MM.1S (cell line): ENCODE measurements at regions not wholly inside any gene's neighbourhood (a gene's known extent, or its start where the extent isn't known, plus 50 kb on each side); places are given as distances from the start of the nearest gene placed in this dataset.

Source experiments
- EZH2 ChIP-seq: fragments of 300-600 bp; sonication (generic); optimal IDR thresholded peaks from 2 replicates; pipeline ENCODE3; 2017; ENCODE audit warnings: low read depth, mild to moderate bottlenecking, antibody characterized with exemption, low read length, mixed read lengths
- TF ChIP-seq, protein P1 (sequence below): fragments of 300-600 bp; sonication (generic); IDR thresholded peaks from 2 replicates; pipeline ENCODE4 v1.5.1; 2016; ENCODE audit warnings: antibody characterized with exemption, low read length, mixed read lengths

GRCh38 chr2:118557791-118558190 lies 289.7 kb downstream of the EN1 start:
- no peak for TF ChIP-seq EZH2
- TF ChIP-seq, protein P1, sequence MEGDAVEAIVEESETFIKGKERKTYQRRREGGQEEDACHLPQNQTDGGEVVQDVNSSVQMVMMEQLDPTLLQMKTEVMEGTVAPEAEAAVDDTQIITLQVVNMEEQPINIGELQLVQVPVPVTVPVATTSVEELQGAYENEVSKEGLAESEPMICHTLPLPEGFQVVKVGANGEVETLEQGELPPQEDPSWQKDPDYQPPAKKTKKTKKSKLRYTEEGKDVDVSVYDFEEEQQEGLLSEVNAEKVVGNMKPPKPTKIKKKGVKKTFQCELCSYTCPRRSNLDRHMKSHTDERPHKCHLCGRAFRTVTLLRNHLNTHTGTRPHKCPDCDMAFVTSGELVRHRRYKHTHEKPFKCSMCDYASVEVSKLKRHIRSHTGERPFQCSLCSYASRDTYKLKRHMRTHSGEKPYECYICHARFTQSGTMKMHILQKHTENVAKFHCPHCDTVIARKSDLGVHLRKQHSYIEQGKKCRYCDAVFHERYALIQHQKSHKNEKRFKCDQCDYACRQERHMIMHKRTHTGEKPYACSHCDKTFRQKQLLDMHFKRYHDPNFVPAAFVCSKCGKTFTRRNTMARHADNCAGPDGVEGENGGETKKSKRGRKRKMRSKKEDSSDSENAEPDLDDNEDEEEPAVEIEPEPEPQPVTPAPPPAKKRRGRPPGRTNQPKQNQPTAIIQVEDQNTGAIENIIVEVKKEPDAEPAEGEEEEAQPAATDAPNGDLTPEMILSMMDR, result no peak
